SKM-1 treated with dmso at 0.1 percent for 144 hours (cell line): ENCODE measurements at regions not wholly inside any gene's neighbourhood (a gene's known extent, or its start where the extent isn't known, plus 50 kb on each side); places are given as distances from the start of the nearest gene placed in this dataset.
"Not testable (repeated sequence)": the region's sequence is repeated elsewhere in the genome, so short reads cannot be mapped to it uniquely, and the experiment has no call there.

Experiments
- DNase-seq: peaks from one replicate; lab custom pipeline; 2025; ENCODE audit not compliant: unreplicated experiment; lab: John Stamatoyannopoulos, UW

DNA sequence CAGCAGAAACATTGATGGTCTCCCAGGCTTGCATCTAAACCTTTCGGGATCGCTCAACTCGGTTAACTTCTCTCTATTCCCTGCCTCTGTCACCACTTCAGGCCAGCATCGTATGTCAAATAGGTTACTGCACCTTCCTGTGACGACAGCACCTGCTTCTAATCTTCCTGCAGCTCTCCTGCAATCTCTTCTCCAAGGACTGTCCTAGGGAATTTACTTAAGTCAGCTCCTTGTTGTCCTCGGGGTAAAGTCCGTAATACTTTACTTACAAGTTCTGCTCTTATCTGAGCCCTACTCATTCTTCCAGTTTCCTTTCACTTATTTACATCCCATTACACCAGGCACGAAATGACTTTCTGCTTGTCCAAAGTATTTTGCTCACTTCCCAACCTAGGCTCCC, 372.7 kb upstream of the AKR1E2 start:
- DNase-seq: no peak

- DNase-seq: no peak
Measured at GRCh38 chr10:4450981-4451908, 374.8 kb upstream of the AKR1E2 start.

GRCh38 chr10:4450169-4450568, 375.8 kb upstream of the AKR1E2 start:
- DNase-seq: no peak

- DNase-seq: no peak
Measured at GRCh38 chr10:4448030-4448429, 378.0 kb upstream of the AKR1E2 start.

- DNase-seq: no peak
Measured at GRCh38 chr10:4443419-4443818, 382.6 kb upstream of the AKR1E2 start.

DNA sequence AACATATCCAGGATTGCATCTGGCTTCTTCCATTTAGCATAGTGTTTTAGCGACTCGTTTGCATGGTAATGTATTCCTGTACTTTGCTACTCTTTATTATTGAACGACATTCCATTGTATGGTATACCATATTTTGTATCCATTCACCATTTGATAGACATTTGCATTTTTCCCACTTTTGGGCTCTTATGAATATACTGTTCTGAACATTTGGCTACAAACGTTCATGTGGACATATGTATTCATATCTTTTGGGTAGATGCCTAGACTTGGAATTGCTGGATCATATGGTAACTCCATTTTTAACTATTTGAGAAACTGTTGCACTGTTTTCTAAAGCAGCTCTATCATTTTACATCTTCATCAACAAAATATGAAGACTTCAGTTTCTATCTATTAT, 383.7 kb upstream of the AKR1E2 start:
- DNase-seq: no peak

DNA sequence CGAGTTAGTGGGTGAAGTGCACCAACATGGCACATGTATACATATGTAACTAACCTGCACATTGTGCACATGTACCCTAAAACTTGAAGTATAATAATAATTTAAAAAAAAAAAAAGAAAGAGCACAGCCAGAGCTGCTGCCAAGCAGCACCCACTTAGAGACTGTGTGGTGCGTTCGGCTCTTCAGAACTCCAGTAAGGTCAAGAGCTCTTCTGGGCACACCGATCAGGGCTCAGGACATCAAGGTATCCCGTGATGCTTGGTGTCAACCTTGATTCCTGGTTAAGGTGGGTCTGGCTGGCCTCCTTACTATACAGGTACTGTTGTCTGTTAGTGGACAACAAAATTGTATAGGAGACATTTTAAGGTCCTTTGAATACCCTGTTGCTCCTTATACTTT, 385.7 kb upstream of the AKR1E2 start:
- no peak for DNase-seq

DNA sequence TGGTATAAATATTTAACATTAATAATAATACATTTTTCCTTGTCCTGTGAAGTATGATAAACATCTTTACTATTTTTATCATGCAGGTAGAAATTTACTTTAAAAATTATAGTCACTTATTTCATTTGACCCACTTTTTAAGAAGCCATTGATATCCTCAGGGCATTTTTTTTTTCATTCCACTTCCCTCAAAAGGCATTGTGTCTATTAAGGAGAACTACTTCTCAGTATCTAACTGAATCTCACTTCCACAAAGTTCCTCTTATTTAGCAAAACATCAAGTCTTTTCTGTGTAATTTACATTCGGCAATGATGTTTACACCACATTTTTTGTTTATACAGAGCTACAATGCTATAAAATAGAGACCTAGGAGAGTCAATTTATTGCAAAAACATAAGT, 388.2 kb upstream of the AKR1E2 start:
- DNase-seq: no peak

DNA sequence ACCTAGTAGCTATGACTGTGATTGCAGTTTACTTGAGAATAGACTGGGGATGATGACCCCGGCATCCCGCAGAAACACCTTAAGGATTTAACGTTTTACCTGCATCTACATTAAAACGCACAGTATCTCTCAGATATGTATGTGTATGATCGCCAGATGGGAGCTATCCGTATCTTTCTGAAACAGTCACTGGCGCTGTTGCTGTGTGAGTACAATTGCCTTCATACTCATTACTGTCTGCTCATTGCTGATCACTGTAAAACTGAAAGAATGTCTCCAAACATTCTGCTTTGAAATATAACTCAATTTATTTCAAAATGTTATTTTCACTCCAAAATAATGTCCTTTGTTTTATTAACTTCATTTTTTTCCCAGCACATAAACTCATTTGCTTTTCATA, 388.9 kb upstream of the AKR1E2 start:
- no peak for DNase-seq

- DNase-seq: no peak
Measured at GRCh38 chr10:4436103-4436502, 389.9 kb upstream of the AKR1E2 start.

- no peak for DNase-seq
Measured at GRCh38 chr10:4434516-4435071, 391.4 kb upstream of the AKR1E2 start.

GRCh38 chr10:4434105-4434504, 391.9 kb upstream of the AKR1E2 start:
- no peak for DNase-seq

- DNase-seq: no peak
Measured at GRCh38 chr10:4431114-4431863, 394.7 kb upstream of the AKR1E2 start.

DNA sequence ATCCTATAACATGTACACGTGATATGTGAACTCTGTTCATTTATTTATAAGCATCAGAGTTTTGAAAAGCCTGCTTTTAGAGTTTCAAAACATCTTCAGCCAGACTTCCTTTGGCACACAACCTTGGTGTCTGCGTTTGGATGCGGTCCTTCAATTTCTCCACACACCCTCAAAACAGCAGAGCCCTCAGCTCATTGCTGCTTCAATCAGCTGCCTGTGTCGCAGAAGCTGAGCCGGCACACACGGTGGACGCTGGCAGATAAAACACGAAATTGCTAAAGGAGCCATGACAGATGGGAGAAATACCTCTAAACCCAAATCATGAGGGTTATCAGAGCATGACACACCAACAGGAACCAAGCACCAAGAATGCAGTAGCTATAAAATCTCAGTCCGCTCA, 396.4 kb upstream of the AKR1E2 start:
- no peak for DNase-seq

DNA sequence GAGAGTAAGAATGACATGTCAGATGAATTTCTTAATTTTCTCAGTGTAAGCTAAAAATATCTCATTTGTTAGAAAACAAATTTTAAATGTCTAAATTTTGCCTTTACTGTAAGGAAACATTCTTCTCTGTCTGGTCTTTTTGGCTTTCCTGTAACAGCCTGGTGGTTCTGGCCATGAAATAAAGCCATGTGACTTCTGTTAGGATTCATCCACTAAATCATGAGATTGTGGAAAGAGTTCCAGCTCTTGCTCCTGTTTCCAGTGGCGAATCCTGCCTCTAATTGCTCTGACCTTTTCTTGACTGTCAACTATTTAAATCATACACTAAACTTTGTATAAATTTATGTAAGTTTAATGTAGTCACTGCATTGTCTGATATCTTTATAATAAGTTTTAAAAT, 398.5 kb upstream of the AKR1E2 start:
- no peak for DNase-seq

GRCh38 chr10:4426866-4427265, 399.1 kb upstream of the AKR1E2 start:
- no peak for DNase-seq

- no peak for DNase-seq
Measured at GRCh38 chr10:4409319-4409718, 416.7 kb upstream of the AKR1E2 start.

- DNase-seq: peak; percentile 4
Measured at GRCh38 chr10:4407783-4408182, 418.2 kb upstream of the AKR1E2 start.

- no peak for DNase-seq
Measured at GRCh38 chr10:4405828-4406227, 420.2 kb upstream of the AKR1E2 start.

GRCh38 chr10:4403638-4404252, 422.3 kb upstream of the AKR1E2 start:
- no peak for DNase-seq

DNA sequence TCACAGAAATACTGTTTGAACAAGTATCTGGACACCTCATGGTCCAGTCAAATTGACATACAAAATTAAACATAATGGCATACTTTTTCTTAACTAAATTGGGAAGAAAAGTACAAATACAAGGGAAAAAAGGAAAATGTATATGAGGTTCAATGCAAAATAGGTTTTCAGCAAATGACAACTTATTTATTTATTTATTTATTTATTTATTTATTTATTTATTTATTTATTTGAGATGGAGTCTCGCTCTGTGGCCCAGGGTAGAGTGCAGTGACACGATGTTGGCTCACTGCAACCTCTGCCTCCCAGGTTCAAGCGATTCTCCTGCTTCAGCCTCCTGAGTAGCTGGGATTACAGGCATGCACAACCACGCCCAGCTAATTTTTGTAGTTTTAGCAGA, 424.9 kb upstream of the AKR1E2 start:
- not testable (repeated sequence) for DNase-seq

GRCh38 chr10:4399556-4399955, 426.5 kb upstream of the AKR1E2 start:
- no peak for DNase-seq
